ENCODE measurements at regions not wholly inside any gene's neighbourhood (a gene's known extent, or its start where the extent isn't known, plus 50 kb on each side); places are given as distances from the start of the nearest gene placed in this dataset.

DNA sequence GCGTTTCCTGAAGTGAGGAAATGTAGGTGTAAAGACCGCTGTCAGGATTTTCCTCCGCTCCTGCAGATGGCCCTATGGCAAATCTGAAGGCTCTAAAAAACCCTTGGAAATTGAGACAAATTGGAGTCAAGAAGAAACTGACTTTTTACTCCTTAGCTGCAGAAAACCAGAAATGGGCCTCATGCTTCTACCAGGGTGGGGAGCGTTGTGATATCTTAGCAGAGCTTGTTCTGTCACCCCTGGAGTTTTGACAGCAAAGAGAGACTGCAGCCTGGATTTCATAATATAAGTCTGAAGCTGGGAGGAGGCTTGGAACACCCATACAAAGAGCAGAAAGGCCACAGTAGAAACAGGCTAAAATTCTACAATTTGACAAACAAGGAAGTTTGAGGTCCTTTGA is 283.0 kb upstream of the PLSCR5 start:
- TF ChIP-seq, protein P1, sequence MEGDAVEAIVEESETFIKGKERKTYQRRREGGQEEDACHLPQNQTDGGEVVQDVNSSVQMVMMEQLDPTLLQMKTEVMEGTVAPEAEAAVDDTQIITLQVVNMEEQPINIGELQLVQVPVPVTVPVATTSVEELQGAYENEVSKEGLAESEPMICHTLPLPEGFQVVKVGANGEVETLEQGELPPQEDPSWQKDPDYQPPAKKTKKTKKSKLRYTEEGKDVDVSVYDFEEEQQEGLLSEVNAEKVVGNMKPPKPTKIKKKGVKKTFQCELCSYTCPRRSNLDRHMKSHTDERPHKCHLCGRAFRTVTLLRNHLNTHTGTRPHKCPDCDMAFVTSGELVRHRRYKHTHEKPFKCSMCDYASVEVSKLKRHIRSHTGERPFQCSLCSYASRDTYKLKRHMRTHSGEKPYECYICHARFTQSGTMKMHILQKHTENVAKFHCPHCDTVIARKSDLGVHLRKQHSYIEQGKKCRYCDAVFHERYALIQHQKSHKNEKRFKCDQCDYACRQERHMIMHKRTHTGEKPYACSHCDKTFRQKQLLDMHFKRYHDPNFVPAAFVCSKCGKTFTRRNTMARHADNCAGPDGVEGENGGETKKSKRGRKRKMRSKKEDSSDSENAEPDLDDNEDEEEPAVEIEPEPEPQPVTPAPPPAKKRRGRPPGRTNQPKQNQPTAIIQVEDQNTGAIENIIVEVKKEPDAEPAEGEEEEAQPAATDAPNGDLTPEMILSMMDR (IDR thresholded peaks at IDR 0.05 in 2 of 3, conservative IDR thresholded peaks at IDR 0.05 in 1 of 3; ENCODE audit: control insufficient read depth in 2 of 3, extremely low read depth in 1 of 3, insufficient read depth in 1 of 3, low read depth in 3 of 3, low read length in 3 of 3): no peak
- no peak for TF ChIP-seq POLR2A (IDR thresholded peaks at IDR 0.05; ENCODE audit: low read depth, low read length)
- TF ChIP-seq, protein P2, sequence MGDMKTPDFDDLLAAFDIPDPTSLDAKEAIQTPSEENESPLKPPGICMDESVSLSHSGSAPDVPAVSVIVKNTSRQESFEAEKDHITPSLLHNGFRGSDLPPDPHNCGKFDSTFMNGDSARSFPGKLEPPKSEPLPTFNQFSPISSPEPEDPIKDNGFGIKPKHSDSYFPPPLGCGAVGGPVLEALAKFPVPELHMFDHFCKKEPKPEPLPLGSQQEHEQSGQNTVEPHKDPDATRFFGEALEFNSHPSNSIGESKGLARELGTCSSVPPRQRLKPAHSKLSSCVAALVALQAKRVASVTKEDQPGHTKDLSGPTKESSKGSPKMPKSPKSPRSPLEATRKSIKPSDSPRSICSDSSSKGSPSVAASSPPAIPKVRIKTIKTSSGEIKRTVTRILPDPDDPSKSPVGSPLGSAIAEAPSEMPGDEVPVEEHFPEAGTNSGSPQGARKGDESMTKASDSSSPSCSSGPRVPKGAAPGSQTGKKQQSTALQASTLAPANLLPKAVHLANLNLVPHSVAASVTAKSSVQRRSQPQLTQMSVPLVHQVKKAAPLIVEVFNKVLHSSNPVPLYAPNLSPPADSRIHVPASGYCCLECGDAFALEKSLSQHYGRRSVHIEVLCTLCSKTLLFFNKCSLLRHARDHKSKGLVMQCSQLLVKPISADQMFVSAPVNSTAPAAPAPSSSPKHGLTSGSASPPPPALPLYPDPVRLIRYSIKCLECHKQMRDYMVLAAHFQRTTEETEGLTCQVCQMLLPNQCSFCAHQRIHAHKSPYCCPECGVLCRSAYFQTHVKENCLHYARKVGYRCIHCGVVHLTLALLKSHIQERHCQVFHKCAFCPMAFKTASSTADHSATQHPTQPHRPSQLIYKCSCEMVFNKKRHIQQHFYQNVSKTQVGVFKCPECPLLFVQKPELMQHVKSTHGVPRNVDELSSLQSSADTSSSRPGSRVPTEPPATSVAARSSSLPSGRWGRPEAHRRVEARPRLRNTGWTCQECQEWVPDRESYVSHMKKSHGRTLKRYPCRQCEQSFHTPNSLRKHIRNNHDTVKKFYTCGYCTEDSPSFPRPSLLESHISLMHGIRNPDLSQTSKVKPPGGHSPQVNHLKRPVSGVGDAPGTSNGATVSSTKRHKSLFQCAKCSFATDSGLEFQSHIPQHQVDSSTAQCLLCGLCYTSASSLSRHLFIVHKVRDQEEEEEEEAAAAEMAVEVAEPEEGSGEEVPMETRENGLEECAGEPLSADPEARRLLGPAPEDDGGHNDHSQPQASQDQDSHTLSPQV (IDR thresholded peaks at IDR 0.05): no peak
- TF ChIP-seq RAD21 (IDR thresholded peaks at IDR 0.05; ENCODE audit: insufficient read depth, low read depth, low read length): no peak
- TF ChIP-seq, protein P3, sequence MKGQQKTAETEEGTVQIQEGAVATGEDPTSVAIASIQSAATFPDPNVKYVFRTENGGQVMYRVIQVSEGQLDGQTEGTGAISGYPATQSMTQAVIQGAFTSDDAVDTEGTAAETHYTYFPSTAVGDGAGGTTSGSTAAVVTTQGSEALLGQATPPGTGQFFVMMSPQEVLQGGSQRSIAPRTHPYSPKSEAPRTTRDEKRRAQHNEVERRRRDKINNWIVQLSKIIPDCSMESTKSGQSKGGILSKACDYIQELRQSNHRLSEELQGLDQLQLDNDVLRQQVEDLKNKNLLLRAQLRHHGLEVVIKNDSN (IDR thresholded peaks at IDR 0.05; ENCODE audit: borderline replicate concordance, extremely low read length, insufficient read depth, low read depth, low read length): no peak
- no peak for TF ChIP-seq SPI1 (IDR thresholded peaks at IDR 0.05; ENCODE audit: borderline replicate concordance, insufficient read depth, low read depth, low read length)
- no peak for TF ChIP-seq RELA (IDR thresholded peaks at IDR 0.05; ENCODE audit: borderline replicate concordance, partially characterized antibody)
- no peak for TF ChIP-seq CEBPB (IDR thresholded peaks at IDR 0.05; ENCODE audit: borderline replicate concordance in 1 of 2, low read depth in 2 of 2, low read length in 2 of 2)
- no peak for TF ChIP-seq KDM1A (IDR thresholded peaks at IDR 0.05; ENCODE audit: borderline replicate concordance)
